ENCODE measurements at regions not wholly inside any gene's neighbourhood (a gene's known extent, or its start where the extent isn't known, plus 50 kb on each side); places are given as distances from the start of the nearest gene placed in this dataset.

GRCh38 chr6:170041526-170041925 lies 249.4 kb downstream of the DLL1 start:
- Histone ChIP-seq H3F3A (ENCODE audit: insufficient read depth) (no peaks in the 10 kb centered on the region), H3K36me3 (ENCODE audit: low read length) (no peaks in the 10 kb centered on the region), H3K27me3 (ENCODE audit: low read length) (no peaks in the 10 kb centered on the region), H3K4me2 (ENCODE audit: low read depth, low read length, poor library complexity, severe bottlenecking) (no peak overlapping the region), H3K27ac (ENCODE audit: low read depth, low read length) (no peak overlapping the region), H3K9me2 (replicated peaks; ENCODE audit: insufficient read depth, low read length) (no peaks in the 10 kb centered on the region), H2AFZ (ENCODE audit: low read depth, low read length, severe bottlenecking) (no peak overlapping the region), H4K20me1 (ENCODE audit: low read depth, low read length) (no peaks in the 10 kb centered on the region), H3K9me3 (ENCODE audit: insufficient read depth, low read length) (no peaks in the 10 kb centered on the region), H3K9ac (ENCODE audit: low read length) (no peak overlapping the region), H3K4me3 (ENCODE audit: insufficient read depth, low read length, poor library complexity, severe bottlenecking) (no peak overlapping the region), H3K79me2 (ENCODE audit: insufficient read depth, low read length) (no peaks in the 10 kb centered on the region)
- no peak for TF ChIP-seq EZH2phosphoT487 (conservative IDR thresholded peaks at IDR 0.05; ENCODE audit: low read length)
- no peak for TF ChIP-seq CTCF (IDR thresholded peaks at IDR 0.05; ENCODE audit: insufficient read depth, low read length, poor library complexity, severe bottlenecking)

GRCh38 chr6:170040906-170041305 lies 250.0 kb downstream of the DLL1 start:
- Histone ChIP-seq H3K36me3 (ENCODE audit: low read length) (no peaks in the 10 kb centered on the region), H3F3A (ENCODE audit: insufficient read depth) (no peaks in the 10 kb centered on the region), H3K4me2 (ENCODE audit: low read depth, low read length, poor library complexity, severe bottlenecking) (no peak overlapping the region), H3K79me2 (ENCODE audit: insufficient read depth, low read length) (no peaks in the 10 kb centered on the region), H3K27me3 (ENCODE audit: low read length) (no peaks in the 10 kb centered on the region), H3K9me2 (replicated peaks; ENCODE audit: insufficient read depth, low read length) (no peaks in the 10 kb centered on the region), H3K9me3 (ENCODE audit: insufficient read depth, low read length) (no peaks in the 10 kb centered on the region), H3K4me3 (ENCODE audit: insufficient read depth, low read length, poor library complexity, severe bottlenecking) (no peak overlapping the region), H2AFZ (ENCODE audit: low read depth, low read length, severe bottlenecking) (no peak overlapping the region), H3K27ac (ENCODE audit: low read depth, low read length) (no peak overlapping the region), H4K20me1 (ENCODE audit: low read depth, low read length) (no peaks in the 10 kb centered on the region), H3K9ac (ENCODE audit: low read length) (no peak overlapping the region)
- no peak for TF ChIP-seq CTCF (IDR thresholded peaks at IDR 0.05; ENCODE audit: insufficient read depth, low read length, poor library complexity, severe bottlenecking)
- TF ChIP-seq EZH2phosphoT487 (conservative IDR thresholded peaks at IDR 0.05; ENCODE audit: low read length), result no peak

- Histone ChIP-seq H3K9me3 (ENCODE audit: insufficient read depth, low read length) (no peaks in the 10 kb centered on the region), H3K9ac (ENCODE audit: low read length) (no peak overlapping the region), H2AFZ (ENCODE audit: low read depth, low read length, severe bottlenecking) (no peak overlapping the region), H4K20me1 (ENCODE audit: low read depth, low read length) (no peaks in the 10 kb centered on the region), H3K79me2 (ENCODE audit: insufficient read depth, low read length) (no peaks in the 10 kb centered on the region), H3K4me3 (ENCODE audit: insufficient read depth, low read length, poor library complexity, severe bottlenecking) (no peak overlapping the region), H3K4me2 (ENCODE audit: low read depth, low read length, poor library complexity, severe bottlenecking) (no peak overlapping the region), H3K9me2 (replicated peaks; ENCODE audit: insufficient read depth, low read length) (no peaks in the 10 kb centered on the region), H3K27ac (ENCODE audit: low read depth, low read length) (no peak overlapping the region), H3F3A (ENCODE audit: insufficient read depth) (no peaks in the 10 kb centered on the region), H3K36me3 (ENCODE audit: low read length) (no peaks in the 10 kb centered on the region), H3K27me3 (ENCODE audit: low read length) (no peaks in the 10 kb centered on the region)
- no peak for TF ChIP-seq CTCF (IDR thresholded peaks at IDR 0.05; ENCODE audit: insufficient read depth, low read length, poor library complexity, severe bottlenecking)
- TF ChIP-seq EZH2phosphoT487 (conservative IDR thresholded peaks at IDR 0.05; ENCODE audit: low read length), result no peak
Observed at GRCh38 chr6:170040115-170040500, 250.8 kb downstream of the DLL1 start.

All from SU-DHL-6 (cell line).